ENCODE measurements at regions not wholly inside any gene's neighbourhood (a gene's known extent, or its start where the extent isn't known, plus 50 kb on each side); places are given as distances from the start of the nearest gene placed in this dataset.

DNA sequence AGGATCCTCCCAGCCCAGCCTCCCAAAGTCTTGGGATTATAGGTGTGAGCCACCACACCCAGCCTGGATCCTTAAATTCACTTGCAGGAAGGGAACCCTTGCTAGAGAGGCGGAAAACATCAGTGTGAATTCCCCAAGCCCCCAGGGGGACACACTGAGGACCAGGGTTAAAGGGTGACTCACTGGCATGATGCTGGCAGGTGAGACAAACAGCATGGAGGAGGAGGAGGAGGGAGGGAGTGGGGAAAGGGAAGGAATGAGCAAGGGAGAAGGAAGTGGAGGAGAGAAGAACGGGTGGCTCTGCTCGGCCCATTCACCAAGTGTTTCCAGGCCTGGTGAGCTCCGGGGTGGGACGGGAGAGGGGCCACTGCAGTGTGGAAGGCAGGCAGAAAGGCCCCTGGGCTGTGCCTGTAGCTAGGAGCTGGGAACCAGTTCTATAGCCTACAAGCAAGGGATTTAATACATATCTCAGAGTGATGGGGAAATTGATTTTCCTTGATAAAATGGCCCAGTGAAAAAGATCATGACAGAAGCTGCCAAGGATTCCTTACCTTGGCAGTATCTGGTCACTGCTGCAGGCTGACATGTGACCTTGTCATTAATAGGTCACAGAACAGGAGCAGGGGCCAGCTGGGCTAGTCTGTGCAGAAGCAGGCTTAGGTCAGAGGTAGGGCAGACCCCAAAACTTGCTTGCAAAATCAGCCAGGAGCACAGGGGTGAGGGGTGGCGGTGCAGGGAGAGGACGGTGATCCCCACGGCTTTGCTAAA is 370.2 kb downstream of the SHANK2 start:
- TF ChIP-seq, protein P1, sequence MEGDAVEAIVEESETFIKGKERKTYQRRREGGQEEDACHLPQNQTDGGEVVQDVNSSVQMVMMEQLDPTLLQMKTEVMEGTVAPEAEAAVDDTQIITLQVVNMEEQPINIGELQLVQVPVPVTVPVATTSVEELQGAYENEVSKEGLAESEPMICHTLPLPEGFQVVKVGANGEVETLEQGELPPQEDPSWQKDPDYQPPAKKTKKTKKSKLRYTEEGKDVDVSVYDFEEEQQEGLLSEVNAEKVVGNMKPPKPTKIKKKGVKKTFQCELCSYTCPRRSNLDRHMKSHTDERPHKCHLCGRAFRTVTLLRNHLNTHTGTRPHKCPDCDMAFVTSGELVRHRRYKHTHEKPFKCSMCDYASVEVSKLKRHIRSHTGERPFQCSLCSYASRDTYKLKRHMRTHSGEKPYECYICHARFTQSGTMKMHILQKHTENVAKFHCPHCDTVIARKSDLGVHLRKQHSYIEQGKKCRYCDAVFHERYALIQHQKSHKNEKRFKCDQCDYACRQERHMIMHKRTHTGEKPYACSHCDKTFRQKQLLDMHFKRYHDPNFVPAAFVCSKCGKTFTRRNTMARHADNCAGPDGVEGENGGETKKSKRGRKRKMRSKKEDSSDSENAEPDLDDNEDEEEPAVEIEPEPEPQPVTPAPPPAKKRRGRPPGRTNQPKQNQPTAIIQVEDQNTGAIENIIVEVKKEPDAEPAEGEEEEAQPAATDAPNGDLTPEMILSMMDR (IDR thresholded peaks at IDR 0.05; ENCODE audit: poor library complexity): no peak
- no peak for TF ChIP-seq EZH2 (IDR thresholded peaks at IDR 0.05; ENCODE audit: borderline replicate concordance)
